Upper lobe of right lung (tissue), 1 donor: ENCODE measurements at regions not wholly inside any gene's neighbourhood (a gene's known extent, or its start where the extent isn't known, plus 50 kb on each side); places are given as distances from the start of the nearest gene placed in this dataset.
"Not testable (repeated sequence)": the region's sequence is repeated elsewhere in the genome, so short reads cannot be mapped to it uniquely, and the experiment has no call there.

Source experiments
- ATAC-seq: fragments of 200-7000 bp; cut with Tn5 transposase; one replicate; pipeline ENCODE4 v1.9.1; 2020; ENCODE audit warnings: mild to moderate bottlenecking, moderate library complexity
- DNase-seq: peaks from one replicate; pipeline ENCODE4 v3.0.0-alpha.2; 2020
- H3K27ac ChIP-seq: fragments of 200-600 bp; one replicate; pipeline ENCODE4 v1.8.0; 2022
- H3K27me3 ChIP-seq: fragments of 200-600 bp; one replicate; pipeline ENCODE4 v1.8.0; 2022; ENCODE audit warnings: mild to moderate bottlenecking
- H3K36me3 ChIP-seq: fragments of 200-600 bp; one replicate; pipeline ENCODE4 v1.8.0; 2022
- H3K4me1 ChIP-seq: fragments of 200-600 bp; one replicate; pipeline ENCODE4 v1.8.0; 2022
- H3K4me3 ChIP-seq: fragments of 200-600 bp; one replicate; pipeline ENCODE4 v1.8.0; 2022; ENCODE audit warnings: mild to moderate bottlenecking
- H3K9me3 ChIP-seq: fragments of 200-600 bp; one replicate; pipeline ENCODE4 v1.8.0; 2022
- CTCF ChIP-seq: fragments of 200-600 bp; IDR thresholded peaks from one replicate; pipeline ENCODE4 v1.8.0; 2022; ENCODE audit warnings: antibody characterized with exemption
- intact Hi-C: fragments of 100-400 bp; cut with DNase I; formaldehyde crosslinking; loops from one replicate; pipeline ENCODE4 v1.11.0; 2022
- donor health status: DM: no; HTN: yes; CAD: no; lungs with severe emphysema.

GRCh38 chr5:177892357-177892665 is 103.7 kb downstream of the PROP1 start:
- H3K4me3 ChIP-seq, ATAC-seq, H3K4me1 ChIP-seq, H3K9me3 ChIP-seq, H3K27ac ChIP-seq, H3K27me3 ChIP-seq, intact Hi-C loops, H3K36me3 ChIP-seq, DNase-seq: not testable (repeated sequence)

- intact Hi-C loops, DNase-seq, H3K4me1 ChIP-seq, H3K36me3 ChIP-seq, H3K27ac ChIP-seq, H3K4me3 ChIP-seq, H3K9me3 ChIP-seq, H3K27me3 ChIP-seq: not testable (repeated sequence)
- peak; percentile 38 for TF ChIP-seq CTCF
- ATAC-seq = peak; percentile 95
These were observed 104.3 kb downstream of the PROP1 start for GRCh38 chr5:177891547-177892356.

- intact Hi-C loops, H3K27ac ChIP-seq, DNase-seq, H3K4me3 ChIP-seq, H3K4me1 ChIP-seq, H3K36me3 ChIP-seq, H3K27me3 ChIP-seq, H3K9me3 ChIP-seq, ATAC-seq: not testable (repeated sequence)
These were observed 100.6 kb upstream of the FAM153A start for GRCh38 chr5:177883295-177883694.

- peak; percentile 49 for ATAC-seq
- H3K4me3 ChIP-seq = peak overlapping the region; percentile 42
- DNase-seq, H3K36me3 ChIP-seq, intact Hi-C loops, H3K27ac ChIP-seq, H3K27me3 ChIP-seq, H3K4me1 ChIP-seq, H3K9me3 ChIP-seq: not testable (repeated sequence)
These were observed 93.2 kb upstream of the FAM153A start for GRCh38 chr5:177875900-177876238.

GRCh38 chr5:177875013-177875899 is 92.6 kb upstream of the FAM153A start:
- ATAC-seq = peak; percentile 96
- H3K9me3 ChIP-seq, H3K36me3 ChIP-seq, H3K4me1 ChIP-seq, H3K27ac ChIP-seq, intact Hi-C loops, H3K27me3 ChIP-seq, DNase-seq: not testable (repeated sequence)
- peak overlapping the region; percentile 42 for H3K4me3 ChIP-seq

- DNase-seq, H3K4me3 ChIP-seq, intact Hi-C loops, H3K9me3 ChIP-seq, H3K36me3 ChIP-seq, H3K27me3 ChIP-seq, H3K27ac ChIP-seq, H3K4me1 ChIP-seq: not testable (repeated sequence)
- ATAC-seq = peak; percentile 77
These were observed 81.2 kb upstream of the FAM153A start for GRCh38 chr5:177863822-177864446.

GRCh38 chr5:177857642-177858200 is 75.0 kb upstream of the FAM153A start:
- ATAC-seq, H3K9me3 ChIP-seq, H3K27ac ChIP-seq, H3K4me1 ChIP-seq, intact Hi-C loops, H3K27me3 ChIP-seq, H3K4me3 ChIP-seq, H3K36me3 ChIP-seq, DNase-seq: not testable (repeated sequence)

GRCh38 chr5:177856474-177856873 is 73.8 kb upstream of the FAM153A start:
- H3K27ac ChIP-seq, ATAC-seq, H3K36me3 ChIP-seq, H3K9me3 ChIP-seq, DNase-seq, H3K4me1 ChIP-seq, H3K27me3 ChIP-seq, intact Hi-C loops, H3K4me3 ChIP-seq: not testable (repeated sequence)

GRCh38 chr5:177847914-177848313 is 65.2 kb upstream of the FAM153A start:
- intact Hi-C loops, DNase-seq, H3K4me3 ChIP-seq, H3K27me3 ChIP-seq, H3K9me3 ChIP-seq, ATAC-seq, H3K27ac ChIP-seq, H3K36me3 ChIP-seq, H3K4me1 ChIP-seq: not testable (repeated sequence)

- H3K4me3 ChIP-seq, H3K36me3 ChIP-seq, H3K9me3 ChIP-seq, intact Hi-C loops, DNase-seq, H3K27me3 ChIP-seq, H3K4me1 ChIP-seq, H3K27ac ChIP-seq: not testable (repeated sequence)
- peak; percentile 54 for ATAC-seq
These were observed 63.9 kb upstream of the FAM153A start for GRCh38 chr5:177846598-177846997.

GRCh38 chr5:177845906-177846305 is 63.2 kb upstream of the FAM153A start:
- H3K4me3 ChIP-seq, H3K36me3 ChIP-seq, H3K4me1 ChIP-seq, H3K27ac ChIP-seq, intact Hi-C loops, H3K27me3 ChIP-seq, DNase-seq, H3K9me3 ChIP-seq, ATAC-seq: not testable (repeated sequence)

- H3K4me3 ChIP-seq, H3K27me3 ChIP-seq, H3K27ac ChIP-seq, H3K4me1 ChIP-seq, intact Hi-C loops, H3K36me3 ChIP-seq, H3K9me3 ChIP-seq, DNase-seq: not testable (repeated sequence)
- ATAC-seq = peak; percentile 21
These were observed 53.5 kb upstream of the FAM153A start for GRCh38 chr5:177836191-177836590.
